Endodermal cell (in vitro differentiated cells): ENCODE measurements at regions not wholly inside any gene's neighbourhood (a gene's known extent, or its start where the extent isn't known, plus 50 kb on each side); places are given as distances from the start of the nearest gene placed in this dataset.

Experiments used
- DNase-seq: peaks from one replicate; pipeline ENCODE4 v3.0.0-alpha.2; 2017
- H3K27ac ChIP-seq: 2 replicates; pipeline ENCODE4 v1.5.1; 2013; ENCODE audit warnings: mild to moderate bottlenecking, low read depth, low read length, moderate library complexity
- H3K27me3 ChIP-seq: 2 replicates; pipeline ENCODE4 v1.6.1; 2013; ENCODE audit warnings: mild to moderate bottlenecking, low read length, moderate library complexity; ENCODE audit not compliant: insufficient read depth, control insufficient read depth, poor library complexity, severe bottlenecking
- H3K36me3 ChIP-seq: 2 replicates; pipeline ENCODE4 v1.7.0; 2013; ENCODE audit warnings: mild to moderate bottlenecking, low read length, moderate library complexity; ENCODE audit not compliant: control insufficient read depth, insufficient read depth
- H3K4me1 ChIP-seq: one replicate; pipeline ENCODE4 v1.7.0; 2013; ENCODE audit warnings: low read length; ENCODE audit not compliant: control insufficient read depth, insufficient read depth
- H3K4me3 ChIP-seq: 2 replicates; pipeline ENCODE4 v1.5.1; 2013; ENCODE audit warnings: mild to moderate bottlenecking, low read length, moderate library complexity
- H3K9ac ChIP-seq: 2 replicates; pipeline ENCODE4 v1.6.1; 2013; ENCODE audit warnings: mild to moderate bottlenecking, low read length, moderate library complexity; ENCODE audit not compliant: poor library complexity, severe bottlenecking; ENCODE audit errors: extremely low read depth
- H3K9me3 ChIP-seq: 2 replicates; pipeline ENCODE4 v1.6.1; 2013; ENCODE audit warnings: mild to moderate bottlenecking, low read length, moderate library complexity; ENCODE audit not compliant: control insufficient read depth
- H3K27ac Mint-ChIP-seq: 2 replicates; pipeline ENCODE4 v1.8.0; 2020; ENCODE audit warnings: mixed read lengths
- H3K27me3 Mint-ChIP-seq: 2 replicates; pipeline ENCODE4 v1.8.0; 2021; ENCODE audit warnings: mild to moderate bottlenecking, mixed read lengths; ENCODE audit not compliant: insufficient read depth
- H3K36me3 Mint-ChIP-seq: 2 replicates; pipeline ENCODE4 v1.8.0; 2020; ENCODE audit warnings: low read depth, mixed read lengths
- H3K4me1 Mint-ChIP-seq: 2 replicates; pipeline ENCODE4 v1.8.0; 2020; ENCODE audit warnings: mixed read lengths
- H3K4me3 Mint-ChIP-seq: 2 replicates; pipeline ENCODE4 v1.8.0; 2020; ENCODE audit warnings: mild to moderate bottlenecking, moderate library complexity, mixed read lengths
- H3K9me3 Mint-ChIP-seq: 2 replicates; pipeline ENCODE4 v1.8.0; 2020; ENCODE audit warnings: mild to moderate bottlenecking, mixed read lengths
- CTCF ChIP-seq: fragments of 200-600 bp; sonication (generic); conservative IDR thresholded peaks from 2 replicates; pipeline ENCODE4 v1.5.0; 2021; ENCODE audit warnings: antibody characterized with exemption, mild to moderate bottlenecking
- WGBS, 2 experiments: methylation state at CpG; one replicate each; pipeline versions ENCODE4 v1.1.5 to v1.1.7; 2013; ENCODE audit warnings: missing lambda C conversion rate in 2 of 2, mixed read lengths in 1 of 2; ENCODE audit not compliant: insufficient coverage in 1 of 2, insufficient read length in 1 of 2; 5-methylcytosine and 5-hydroxymethylcytosine counted together

- Histone ChIP-seq H3K9ac (no peak overlapping the region), H3K36me3 (no peaks in the 10 kb centered on the region), H3K4me3 (no peak overlapping the region), H3K27ac (no peak overlapping the region), H3K9me3 (peaks cover 36% of the 10 kb centered on the region), H3K27me3 (peaks cover 4% of the 10 kb centered on the region), H3K4me1 (no peaks in the 10 kb centered on the region)
- H3K27me3 Mint-ChIP-seq = peaks cover 30% of the 10 kb centered on the region
- H3K9me3 Mint-ChIP-seq = peaks cover 48% of the 10 kb centered on the region
- no peak for TF ChIP-seq CTCF
- H3K4me1 Mint-ChIP-seq = no peaks in the 10 kb centered on the region
- no peak overlapping the region for H3K4me3 Mint-ChIP-seq
- no peaks in the 10 kb centered on the region for H3K36me3 Mint-ChIP-seq
- no peak overlapping the region for H3K27ac Mint-ChIP-seq
- 100% methylated on average over 2 of the region's 2 CpGs for WGBS, 2 experiments
- DNase-seq = no peak
Measured at GRCh38 chr22:22984967-22985366, 85.4 kb upstream of the GNAZ start.

GRCh38 chr22:22986008-22986407, 84.3 kb upstream of the GNAZ start:
- no peak for DNase-seq
- no peak for TF ChIP-seq CTCF
- 80 to 83% methylated on average over 2 of the region's 2 CpGs for WGBS, 2 experiments
- Histone ChIP-seq H3K9me3 (peaks cover 26% of the 10 kb centered on the region), H3K27me3 (peaks cover 11% of the 10 kb centered on the region), H3K4me1 (no peaks in the 10 kb centered on the region), H3K36me3 (no peaks in the 10 kb centered on the region), H3K9ac (no peak overlapping the region), H3K4me3 (no peak overlapping the region), H3K27ac (no peak overlapping the region)
- Mint-ChIP-seq H3K4me3 (no peak overlapping the region), H3K4me1 (no peaks in the 10 kb centered on the region), H3K27ac (no peak overlapping the region), H3K36me3 (no peaks in the 10 kb centered on the region), H3K27me3 (peaks cover 31% of the 10 kb centered on the region), H3K9me3 (peaks cover 38% of the 10 kb centered on the region)

- TF ChIP-seq CTCF = no peak
- no peak overlapping the region for H3K4me3 Mint-ChIP-seq
- H3K27me3 Mint-ChIP-seq = peaks cover 28% of the 10 kb centered on the region
- peaks cover 31% of the 10 kb centered on the region for H3K9me3 Mint-ChIP-seq
- H3K4me1 Mint-ChIP-seq = no peaks in the 10 kb centered on the region
- H3K27ac Mint-ChIP-seq = no peak overlapping the region
- H3K36me3 ChIP-seq = no peaks in the 10 kb centered on the region
- H3K27ac ChIP-seq = no peak overlapping the region
- 87 to 94% methylated on average over 2 to 3 of the region's 3 CpGs for WGBS, 2 experiments
- H3K9ac ChIP-seq = no peak overlapping the region
- H3K4me3 ChIP-seq = no peak overlapping the region
- H3K27me3 ChIP-seq = peaks cover 11% of the 10 kb centered on the region
- no peak for DNase-seq
- H3K4me1 ChIP-seq = no peaks in the 10 kb centered on the region
- H3K36me3 Mint-ChIP-seq = no peaks in the 10 kb centered on the region
- H3K9me3 ChIP-seq = peaks cover 23% of the 10 kb centered on the region
Measured at GRCh38 chr22:22986640-22987039, 83.7 kb upstream of the GNAZ start.
